NB4 (cell line): ENCODE measurements at regions not wholly inside any gene's neighbourhood (a gene's known extent, or its start where the extent isn't known, plus 50 kb on each side); places are given as distances from the start of the nearest gene placed in this dataset.

Source experiments
- DNase-seq: peaks from one replicate; pipeline ENCODE4 v3.0.0; 2010; ENCODE audit warnings: low read depth
- H3K4me3 ChIP-seq: one replicate; pipeline ENCODE4 v1.5.1; 2011; ENCODE audit warnings: mild to moderate bottlenecking, low read depth, low read length, moderate library complexity
- CTCF ChIP-seq: IDR thresholded peaks from one replicate; pipeline ENCODE4 v1.5.1; 2012; ENCODE audit warnings: low read depth, low read length
- MYC ChIP-seq: IDR thresholded peaks from 2 replicates; pipeline ENCODE4 v1.6.1; 2011; ENCODE audit warnings: low read depth, low read length
- POLR2A ChIP-seq: IDR thresholded peaks from 2 replicates; pipeline ENCODE4 v1.6.1; 2011; ENCODE audit warnings: mild to moderate bottlenecking; ENCODE audit not compliant: insufficient read length; ENCODE audit errors: extremely low read depth
- TF ChIP-seq, protein P1 (sequence below): IDR thresholded peaks from 2 replicates; pipeline ENCODE4 v1.6.1; 2011; ENCODE audit warnings: low read depth, low read length

DNA sequence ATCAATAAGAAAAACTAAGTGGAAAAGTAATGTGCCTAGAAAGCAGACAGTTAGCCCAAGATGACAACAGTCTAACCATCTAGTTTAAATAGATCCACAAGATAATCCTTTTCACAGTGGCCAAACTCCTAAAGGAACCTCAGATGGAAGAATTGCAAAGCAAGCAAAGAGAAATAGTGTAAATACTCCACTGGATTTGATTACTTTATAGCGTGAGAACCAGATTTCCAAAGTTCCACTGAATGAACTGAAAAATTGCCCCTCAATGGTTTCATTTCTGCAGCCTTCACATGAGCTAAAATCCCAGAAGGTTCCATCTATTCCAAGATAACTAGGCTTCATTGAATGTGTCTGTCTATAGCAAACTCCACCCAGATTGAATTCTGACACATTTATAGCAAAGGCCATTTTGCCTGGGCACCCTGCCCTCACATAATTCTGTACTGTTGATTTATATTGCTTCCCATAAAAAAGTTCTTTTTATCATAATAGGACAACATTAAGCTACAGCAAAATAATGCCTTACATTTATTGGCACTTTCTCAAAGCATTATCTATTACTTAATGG, 129.7 kb upstream of the THBS1 start:
- TF ChIP-seq POLR2A = no peak
- TF ChIP-seq, protein P1, sequence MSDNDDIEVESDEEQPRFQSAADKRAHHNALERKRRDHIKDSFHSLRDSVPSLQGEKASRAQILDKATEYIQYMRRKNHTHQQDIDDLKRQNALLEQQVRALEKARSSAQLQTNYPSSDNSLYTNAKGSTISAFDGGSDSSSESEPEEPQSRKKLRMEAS = no peak
- TF ChIP-seq MYC = no peak
- no peak for TF ChIP-seq CTCF
- no peak overlapping the region for H3K4me3 ChIP-seq
- DNase-seq = no peak

DNA sequence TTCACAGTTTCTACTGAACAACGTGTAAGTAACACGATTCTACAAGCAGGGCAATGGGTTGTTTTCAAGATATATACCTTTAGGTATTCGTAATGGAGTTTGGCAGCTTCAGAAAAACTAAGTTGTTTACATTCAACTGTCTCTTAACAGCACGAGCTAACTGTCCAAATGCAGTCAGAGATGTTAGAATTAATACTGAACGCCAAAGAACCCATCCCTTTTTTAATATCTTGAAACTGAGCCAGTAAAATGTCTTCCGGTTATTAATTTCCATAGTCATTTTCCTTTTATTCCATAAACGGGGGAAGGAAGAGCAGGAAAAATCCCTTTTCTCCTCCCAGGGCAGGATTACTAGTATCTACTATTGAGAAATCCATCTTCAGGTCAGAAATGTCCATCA, 129.0 kb upstream of the THBS1 start:
- no peak overlapping the region for H3K4me3 ChIP-seq
- no peak for DNase-seq

GRCh38 chr15:39453620-39454019, 127.3 kb upstream of the THBS1 start:
- no peak overlapping the region for H3K4me3 ChIP-seq
- DNase-seq = peak; percentile 83
- TF ChIP-seq CTCF = no peak
- TF ChIP-seq MYC = peak; percentile 64; the same call in 1 of the 2 replicates
- TF ChIP-seq, protein P1 = peak; percentile 12; the same call in 1 of the 2 replicates
- TF ChIP-seq POLR2A = no peak

More for the DNA sequence above, 129.0 kb upstream of the THBS1 start:
- no peak for TF ChIP-seq MYC
- TF ChIP-seq, protein P1 = no peak
- no peak for TF ChIP-seq POLR2A
- no peak for TF ChIP-seq CTCF

DNA sequence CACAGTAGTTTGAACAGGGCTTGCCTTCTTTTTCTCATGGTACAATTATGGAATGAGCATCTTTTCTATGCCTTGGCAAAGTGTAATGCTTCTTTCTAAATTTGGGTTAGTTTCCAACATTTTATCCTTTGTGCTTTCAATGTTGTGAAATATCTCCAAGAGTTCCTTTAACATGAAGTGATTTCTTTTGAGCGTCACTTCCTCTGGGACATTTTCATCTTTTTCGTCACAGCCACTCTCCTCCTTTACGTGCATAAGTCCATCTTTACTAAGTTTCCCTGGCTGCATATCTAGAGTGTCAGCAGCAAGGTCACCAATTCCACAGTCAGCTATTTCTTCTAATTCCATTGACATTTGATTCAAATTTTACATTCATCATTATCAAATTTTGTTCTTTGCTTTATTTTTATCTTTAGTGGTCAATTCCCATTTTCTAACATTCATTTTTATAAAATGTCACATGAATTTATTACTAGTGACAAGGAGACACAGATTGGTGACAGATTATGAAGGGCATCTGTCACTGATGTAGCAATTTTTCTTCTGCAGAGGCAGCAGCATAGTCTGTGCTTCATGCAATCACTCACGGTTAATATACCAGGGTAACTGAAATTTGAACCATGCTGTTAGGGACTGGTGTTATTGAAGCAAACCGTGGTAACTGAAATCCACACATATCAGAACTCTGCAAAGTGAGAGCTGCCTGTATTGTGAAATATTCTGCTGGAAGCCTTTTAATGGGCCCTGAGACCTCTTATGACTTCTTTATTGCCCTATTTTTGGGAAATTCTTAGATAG, 126.5 kb upstream of the THBS1 start:
- no peak for TF ChIP-seq CTCF
- TF ChIP-seq, protein P1 = peak; percentile 76
- TF ChIP-seq MYC = peak; percentile 78
- no peak overlapping the region for H3K4me3 ChIP-seq
- peak; percentile 81 for DNase-seq

GRCh38 chr15:39455471-39455991, 125.3 kb upstream of the THBS1 start:
- H3K4me3 ChIP-seq = no peak overlapping the region
- peak; percentile 62 for DNase-seq
- TF ChIP-seq, protein P1 = no peak
- TF ChIP-seq CTCF (no peak), MYC (no peak), POLR2A (no peak)
